ENCODE measurements at regions not wholly inside any gene's neighbourhood (a gene's known extent, or its start where the extent isn't known, plus 50 kb on each side); places are given as distances from the start of the nearest gene placed in this dataset.
A peak's percentile ranks its signal among the peaks of the same experiment; 100 is the strongest.

DNA sequence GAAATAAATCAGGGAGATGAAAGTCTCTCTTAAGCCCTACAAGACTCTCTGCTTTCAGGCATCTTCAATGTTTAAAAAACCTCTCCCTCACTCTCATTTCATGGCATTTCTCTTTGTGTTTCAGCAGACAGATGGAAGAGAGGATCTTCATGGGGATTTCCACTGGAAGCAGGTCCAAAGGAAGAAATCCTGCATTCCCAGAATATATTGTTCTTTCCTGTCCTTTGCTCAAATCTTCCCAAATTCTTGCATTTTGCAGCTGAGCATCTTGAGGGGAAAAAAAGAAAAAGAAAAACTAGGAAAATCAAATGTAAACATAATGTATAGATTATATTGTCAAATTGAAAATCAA, 382.2 kb downstream of the ENC1 start:
- DNase-seq (ENCODE audit: low read depth), result no peak
- no peak for TF ChIP-seq CTCF (IDR thresholded peaks at IDR 0.05; ENCODE audit: insufficient read depth, low read depth, low read length, missing control alignments)
- no peak overlapping the region for H3K4me3 ChIP-seq (ENCODE audit: low read depth, low read length)

DNA sequence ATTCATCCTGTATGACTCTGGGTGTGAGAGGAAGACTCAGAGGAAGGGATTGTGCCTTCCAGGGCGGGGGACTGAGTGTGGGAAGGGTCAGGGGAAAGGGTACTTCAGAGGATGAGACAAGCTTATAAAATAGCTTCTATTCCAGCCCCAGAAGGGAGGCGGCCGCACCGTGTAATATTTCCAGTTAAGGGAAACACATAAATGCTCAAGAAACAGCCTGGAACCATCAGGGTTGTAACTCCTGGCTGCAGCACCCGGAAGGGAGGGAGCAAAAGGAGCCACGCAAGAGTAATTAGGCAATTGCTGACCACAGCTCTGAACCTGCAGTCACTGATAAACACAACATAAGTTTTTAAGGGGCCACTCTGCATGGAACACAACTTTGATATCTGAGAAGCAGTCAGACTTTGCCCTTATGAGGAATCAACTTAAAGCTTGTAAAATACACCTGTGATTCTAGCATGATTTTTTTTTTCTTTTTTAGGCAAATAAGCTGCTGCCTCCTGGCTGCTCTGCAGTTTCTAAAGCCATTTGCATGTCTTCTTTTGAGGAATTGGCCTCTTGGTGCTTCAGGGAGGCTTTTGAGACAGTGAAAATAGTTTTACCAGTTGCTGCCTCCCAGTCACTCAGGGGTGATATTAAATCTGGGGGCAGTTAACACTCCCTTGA, 382.7 kb downstream of the ENC1 start:
- H3K4me3 ChIP-seq (ENCODE audit: low read depth, low read length), result no peak overlapping the region
- peak; percentile 53 for DNase-seq (ENCODE audit: low read depth)
- no peak for TF ChIP-seq CTCF (IDR thresholded peaks at IDR 0.05; ENCODE audit: insufficient read depth, low read depth, low read length, missing control alignments)

GRCh38 chr5:74257060-74257527, 383.4 kb downstream of the ENC1 start:
- DNase-seq (ENCODE audit: low read depth), result no peak
- H3K4me3 ChIP-seq (ENCODE audit: low read depth, low read length), result no peak overlapping the region
- TF ChIP-seq CTCF (IDR thresholded peaks at IDR 0.05; ENCODE audit: insufficient read depth, low read depth, low read length, missing control alignments), result no peak

GRCh38 chr5:74255692-74256392, 384.7 kb downstream of the ENC1 start:
- no peak for TF ChIP-seq CTCF (IDR thresholded peaks at IDR 0.05; ENCODE audit: insufficient read depth, low read depth, low read length, missing control alignments)
- DNase-seq (ENCODE audit: low read depth), result no peak
- H3K4me3 ChIP-seq (ENCODE audit: low read depth, low read length), result no peak overlapping the region

- DNase-seq (ENCODE audit: low read depth), result no peak
- H3K4me3 ChIP-seq (ENCODE audit: low read depth, low read length), result no peak overlapping the region
- no peak for TF ChIP-seq CTCF (IDR thresholded peaks at IDR 0.05; ENCODE audit: insufficient read depth, low read depth, low read length, missing control alignments)
These were observed 386.3 kb downstream of the ENC1 start for GRCh38 chr5:74254257-74254656.

DNA sequence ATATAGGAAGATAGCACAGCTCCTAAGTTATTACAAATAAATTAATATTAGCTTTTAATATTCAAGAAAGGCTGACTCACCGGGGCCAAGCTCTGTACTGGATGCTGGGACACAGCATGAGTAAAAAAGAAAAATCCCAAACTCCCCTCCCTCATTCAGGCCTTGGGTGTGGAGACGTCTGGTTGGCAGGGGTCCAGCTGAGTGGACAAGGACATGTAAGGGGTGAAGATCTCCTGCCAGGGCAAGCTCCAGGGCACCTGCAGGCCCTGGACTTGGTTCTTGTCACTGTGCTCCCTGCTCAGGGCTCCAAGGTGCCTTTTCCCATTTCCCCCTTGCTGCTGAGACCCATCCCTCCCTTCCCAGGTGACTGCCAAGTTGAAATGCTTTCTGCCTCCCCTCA, 388.5 kb downstream of the ENC1 start:
- DNase-seq (ENCODE audit: low read depth), result no peak
- no peak for TF ChIP-seq CTCF (IDR thresholded peaks at IDR 0.05; ENCODE audit: insufficient read depth, low read depth, low read length, missing control alignments)
- H3K4me3 ChIP-seq (ENCODE audit: low read depth, low read length), result no peak overlapping the region
